Uterus (tissue), 2 donors: ENCODE measurements at regions not wholly inside any gene's neighbourhood (a gene's known extent, or its start where the extent isn't known, plus 50 kb on each side); places are given as distances from the start of the nearest gene placed in this dataset.

Source experiments
- POLR2A ChIP-seq, 2 donors: fragments of 450-650 bp; IDR thresholded peaks; one replicate each; pipeline ENCODE4 v1.6.1; 2016; ENCODE audit warnings: antibody characterized with exemption in 2 of 2, mild to moderate bottlenecking in 1 of 2, moderate library complexity in 1 of 2
- TF ChIP-seq, protein P1 (sequence below), 4 experiments: fragments of 200-600 bp in 2 of 4; fragments of 450-650 bp in 2 of 4; sonication (generic) in 2 of 4; IDR thresholded peaks; one replicate each; pipeline ENCODE4 v1.5.1; 2016 to 2019; ENCODE audit warnings: antibody characterized with exemption in 4 of 4, mild to moderate bottlenecking in 2 of 4, moderate library complexity in 1 of 4

- TF ChIP-seq, protein P1, sequence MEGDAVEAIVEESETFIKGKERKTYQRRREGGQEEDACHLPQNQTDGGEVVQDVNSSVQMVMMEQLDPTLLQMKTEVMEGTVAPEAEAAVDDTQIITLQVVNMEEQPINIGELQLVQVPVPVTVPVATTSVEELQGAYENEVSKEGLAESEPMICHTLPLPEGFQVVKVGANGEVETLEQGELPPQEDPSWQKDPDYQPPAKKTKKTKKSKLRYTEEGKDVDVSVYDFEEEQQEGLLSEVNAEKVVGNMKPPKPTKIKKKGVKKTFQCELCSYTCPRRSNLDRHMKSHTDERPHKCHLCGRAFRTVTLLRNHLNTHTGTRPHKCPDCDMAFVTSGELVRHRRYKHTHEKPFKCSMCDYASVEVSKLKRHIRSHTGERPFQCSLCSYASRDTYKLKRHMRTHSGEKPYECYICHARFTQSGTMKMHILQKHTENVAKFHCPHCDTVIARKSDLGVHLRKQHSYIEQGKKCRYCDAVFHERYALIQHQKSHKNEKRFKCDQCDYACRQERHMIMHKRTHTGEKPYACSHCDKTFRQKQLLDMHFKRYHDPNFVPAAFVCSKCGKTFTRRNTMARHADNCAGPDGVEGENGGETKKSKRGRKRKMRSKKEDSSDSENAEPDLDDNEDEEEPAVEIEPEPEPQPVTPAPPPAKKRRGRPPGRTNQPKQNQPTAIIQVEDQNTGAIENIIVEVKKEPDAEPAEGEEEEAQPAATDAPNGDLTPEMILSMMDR (IDR thresholded peaks at IDR 0.05), result no peak
- TF ChIP-seq POLR2A (IDR thresholded peaks at IDR 0.05), result no peak
Observed at GRCh38 chr3:128556907-128557306, 63.9 kb upstream of the GATA2 start.
